GM23338 (cell line): ENCODE measurements at regions not wholly inside any gene's neighbourhood (a gene's known extent, or its start where the extent isn't known, plus 50 kb on each side); places are given as distances from the start of the nearest gene placed in this dataset.

Source experiments
- ATAC-seq: fragments of 200-7000 bp; cut with Tn5 transposase; 3 replicates; pipeline ENCODE4 v1.9.1; 2020
- DNase-seq: peaks from one replicate; pipeline ENCODE4 v3.0.0-alpha.2; 2015; ENCODE audit warnings: low spot score
- H2AFZ ChIP-seq: fragments of 200-600 bp; sonication (generic); 2 replicates; pipeline ENCODE4 v1.8.0; 2016; ENCODE audit warnings: antibody characterized with exemption, mild to moderate bottlenecking, moderate library complexity
- H3F3A ChIP-seq: fragments of 200-600 bp; sonication (generic); replicated peaks from 2 replicates; pipeline ENCODE4 v1.8.0; 2017; ENCODE audit warnings: antibody characterized with exemption, mixed run types, low read depth
- H3K27ac ChIP-seq: fragments of 200-600 bp; sonication (generic); 2 replicates; pipeline ENCODE4 v1.6.1; 2016; ENCODE audit warnings: low read depth
- H3K27me3 ChIP-seq: fragments of 200-600 bp; sonication (generic); 2 replicates; pipeline ENCODE4 v1.8.0; 2016; ENCODE audit warnings: mild to moderate bottlenecking, mixed run types, moderate library complexity; ENCODE audit not compliant: insufficient read depth
- H3K36me3 ChIP-seq: fragments of 200-600 bp; sonication (generic); 2 replicates; pipeline ENCODE4 v1.8.0; 2016; ENCODE audit warnings: mild to moderate bottlenecking; ENCODE audit not compliant: insufficient read depth
- H3K4me1 ChIP-seq: fragments of 200-600 bp; sonication (generic); 2 replicates; pipeline ENCODE4 v1.8.0; 2016; ENCODE audit warnings: mild to moderate bottlenecking, moderate library complexity; ENCODE audit not compliant: insufficient read depth
- H3K4me2 ChIP-seq: fragments of 200-600 bp; sonication (generic); 2 replicates; pipeline ENCODE4 v1.7.1; 2017; ENCODE audit warnings: mixed run types
- H3K4me3 ChIP-seq: fragments of 200-600 bp; sonication (generic); 2 replicates; pipeline ENCODE4 v1.6.1; 2016; ENCODE audit warnings: mixed run types
- H3K79me2 ChIP-seq: fragments of 200-600 bp; sonication (generic); replicated peaks from 2 replicates; pipeline ENCODE4 v1.8.0; 2017; ENCODE audit warnings: mild to moderate bottlenecking; ENCODE audit not compliant: insufficient read depth
- H3K9me2 ChIP-seq: fragments of 200-600 bp; sonication (generic); 2 replicates; pipeline ENCODE4 v1.8.0; 2017; ENCODE audit not compliant: insufficient read depth
- H4K20me1 ChIP-seq: fragments of 200-600 bp; sonication (generic); replicated peaks from 2 replicates; pipeline ENCODE4 v1.8.0; 2017; ENCODE audit warnings: mild to moderate bottlenecking; ENCODE audit not compliant: insufficient read depth
- H3K27ac Mint-ChIP-seq: 2 replicates; pipeline ENCODE4 v1.8.0; 2020; ENCODE audit warnings: inconsistent platforms, mild to moderate bottlenecking, moderate library complexity, mixed read lengths
- H3K27me3 Mint-ChIP-seq: 3 replicates; pipeline ENCODE4 v1.8.0; 2022; ENCODE audit warnings: low read depth, mild to moderate bottlenecking, moderate library complexity, mixed read lengths, inconsistent platforms; ENCODE audit not compliant: insufficient read depth, poor library complexity
- H3K36me3 Mint-ChIP-seq: 3 replicates; pipeline ENCODE4 v1.8.0; 2021; ENCODE audit warnings: low read depth, mild to moderate bottlenecking, inconsistent platforms, moderate library complexity, mixed read lengths
- H3K4me1 Mint-ChIP-seq: 3 replicates; pipeline ENCODE4 v1.8.0; 2020; ENCODE audit warnings: mild to moderate bottlenecking, inconsistent platforms, mixed read lengths
- H3K4me3 Mint-ChIP-seq: 3 replicates; pipeline ENCODE4 v1.8.0; 2021; ENCODE audit warnings: moderate library complexity, mild to moderate bottlenecking, inconsistent platforms, mixed read lengths
- H3K9me3 Mint-ChIP-seq: 3 replicates; pipeline ENCODE4 v1.8.0; 2020; ENCODE audit warnings: moderate library complexity, mild to moderate bottlenecking, inconsistent platforms, mixed read lengths
- CREB1 ChIP-seq: fragments of 250-450 bp; sonication (Bioruptor Pico); IDR thresholded peaks from 2 replicates; pipeline ENCODE4 v1.5.0; 2020; ENCODE audit warnings: low read depth, mild to moderate bottlenecking, moderate library complexity
- EZH2 ChIP-seq: fragments of 200-600 bp; sonication (generic); IDR thresholded peaks from one replicate; pipeline ENCODE4 v1.8.0; 2017; ENCODE audit warnings: antibody characterized with exemption, mild to moderate bottlenecking, low read depth; ENCODE audit not compliant: unreplicated experiment
- EZH2phosphoT487 ChIP-seq: fragments of 200-600 bp; sonication (generic); IDR thresholded peaks from one replicate; pipeline ENCODE4 v1.8.1; 2018; ENCODE audit warnings: antibody characterized with exemption; ENCODE audit not compliant: unreplicated experiment
- JUNB ChIP-seq: IDR thresholded peaks from one replicate; pipeline ENCODE4 v1.6.1; 2016; ENCODE audit warnings: antibody characterized with exemption; ENCODE audit not compliant: unreplicated experiment
- NANOG ChIP-seq: IDR thresholded peaks from 2 replicates; pipeline ENCODE4 v1.6.1; 2016; ENCODE audit warnings: antibody characterized with exemption, borderline replicate concordance
- POLR2AphosphoS5 ChIP-seq: IDR thresholded peaks from 2 replicates; pipeline ENCODE4 v1.6.1; 2016; ENCODE audit warnings: antibody characterized with exemption, low read depth
- STAT1 ChIP-seq: IDR thresholded peaks from one replicate; pipeline ENCODE4 v1.6.1; 2016; ENCODE audit warnings: antibody characterized with exemption; ENCODE audit not compliant: unreplicated experiment
- ZNF114 ChIP-seq: fragments of 250-450 bp; sonication (Bioruptor Pico); IDR thresholded peaks from 2 replicates; pipeline ENCODE4 v1.5.0; 2020; ENCODE audit warnings: mild to moderate bottlenecking, moderate library complexity
- ZNF331 ChIP-seq: fragments of 250-450 bp; sonication (Bioruptor Pico); IDR thresholded peaks from 2 replicates; pipeline ENCODE4 v1.5.0; 2020; ENCODE audit warnings: low read depth, mild to moderate bottlenecking, moderate library complexity
- TF ChIP-seq, protein P1 (sequence below): fragments of 250-450 bp; sonication (Bioruptor Pico); IDR thresholded peaks from 2 replicates; pipeline ENCODE4 v1.5.0; 2020; ENCODE audit warnings: mild to moderate bottlenecking, moderate library complexity
- TF ChIP-seq, protein P2 (sequence below), 2 experiments: fragments of 200-600 bp in 1 of 2; sonication (generic) in 1 of 2; conservative IDR thresholded peaks; 2 replicates each; pipeline versions ENCODE4 v1.5.1 to v1.6.1; 2016 to 2017; ENCODE audit warnings: antibody characterized with exemption in 2 of 2, low read depth in 2 of 2, mild to moderate bottlenecking in 2 of 2, moderate library complexity in 1 of 2
- TF ChIP-seq, protein P3 (sequence below): IDR thresholded peaks from 2 replicates; pipeline ENCODE4 v1.6.1; 2016; ENCODE audit warnings: antibody characterized with exemption
- TF ChIP-seq, protein P4 (sequence below): IDR thresholded peaks from one replicate; pipeline ENCODE4 v1.6.1; 2018; ENCODE audit warnings: antibody characterized with exemption; ENCODE audit not compliant: unreplicated experiment

DNA sequence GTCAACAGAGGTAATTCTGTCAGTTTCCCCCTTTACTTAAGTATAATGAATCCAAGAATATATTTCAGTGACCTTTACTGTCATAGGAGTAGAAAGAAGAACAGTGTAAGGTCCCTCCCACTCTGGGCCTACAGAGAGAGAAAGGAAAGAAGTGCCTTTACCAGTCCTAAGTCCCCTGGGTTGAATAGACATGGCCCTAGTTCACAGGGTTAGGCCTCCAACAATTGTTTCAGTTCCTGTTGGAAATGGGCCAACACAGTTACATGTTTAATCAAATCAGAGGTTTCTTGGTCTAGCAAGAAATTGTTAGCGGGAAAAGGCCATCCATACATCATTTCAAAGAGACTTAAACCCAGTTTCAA, 605.6 kb downstream of the MTRR start:
- H3K27ac ChIP-seq = no peak overlapping the region
- H3K4me3 ChIP-seq = no peak overlapping the region
- no peak for TF ChIP-seq EZH2
- TF ChIP-seq, protein P1, sequence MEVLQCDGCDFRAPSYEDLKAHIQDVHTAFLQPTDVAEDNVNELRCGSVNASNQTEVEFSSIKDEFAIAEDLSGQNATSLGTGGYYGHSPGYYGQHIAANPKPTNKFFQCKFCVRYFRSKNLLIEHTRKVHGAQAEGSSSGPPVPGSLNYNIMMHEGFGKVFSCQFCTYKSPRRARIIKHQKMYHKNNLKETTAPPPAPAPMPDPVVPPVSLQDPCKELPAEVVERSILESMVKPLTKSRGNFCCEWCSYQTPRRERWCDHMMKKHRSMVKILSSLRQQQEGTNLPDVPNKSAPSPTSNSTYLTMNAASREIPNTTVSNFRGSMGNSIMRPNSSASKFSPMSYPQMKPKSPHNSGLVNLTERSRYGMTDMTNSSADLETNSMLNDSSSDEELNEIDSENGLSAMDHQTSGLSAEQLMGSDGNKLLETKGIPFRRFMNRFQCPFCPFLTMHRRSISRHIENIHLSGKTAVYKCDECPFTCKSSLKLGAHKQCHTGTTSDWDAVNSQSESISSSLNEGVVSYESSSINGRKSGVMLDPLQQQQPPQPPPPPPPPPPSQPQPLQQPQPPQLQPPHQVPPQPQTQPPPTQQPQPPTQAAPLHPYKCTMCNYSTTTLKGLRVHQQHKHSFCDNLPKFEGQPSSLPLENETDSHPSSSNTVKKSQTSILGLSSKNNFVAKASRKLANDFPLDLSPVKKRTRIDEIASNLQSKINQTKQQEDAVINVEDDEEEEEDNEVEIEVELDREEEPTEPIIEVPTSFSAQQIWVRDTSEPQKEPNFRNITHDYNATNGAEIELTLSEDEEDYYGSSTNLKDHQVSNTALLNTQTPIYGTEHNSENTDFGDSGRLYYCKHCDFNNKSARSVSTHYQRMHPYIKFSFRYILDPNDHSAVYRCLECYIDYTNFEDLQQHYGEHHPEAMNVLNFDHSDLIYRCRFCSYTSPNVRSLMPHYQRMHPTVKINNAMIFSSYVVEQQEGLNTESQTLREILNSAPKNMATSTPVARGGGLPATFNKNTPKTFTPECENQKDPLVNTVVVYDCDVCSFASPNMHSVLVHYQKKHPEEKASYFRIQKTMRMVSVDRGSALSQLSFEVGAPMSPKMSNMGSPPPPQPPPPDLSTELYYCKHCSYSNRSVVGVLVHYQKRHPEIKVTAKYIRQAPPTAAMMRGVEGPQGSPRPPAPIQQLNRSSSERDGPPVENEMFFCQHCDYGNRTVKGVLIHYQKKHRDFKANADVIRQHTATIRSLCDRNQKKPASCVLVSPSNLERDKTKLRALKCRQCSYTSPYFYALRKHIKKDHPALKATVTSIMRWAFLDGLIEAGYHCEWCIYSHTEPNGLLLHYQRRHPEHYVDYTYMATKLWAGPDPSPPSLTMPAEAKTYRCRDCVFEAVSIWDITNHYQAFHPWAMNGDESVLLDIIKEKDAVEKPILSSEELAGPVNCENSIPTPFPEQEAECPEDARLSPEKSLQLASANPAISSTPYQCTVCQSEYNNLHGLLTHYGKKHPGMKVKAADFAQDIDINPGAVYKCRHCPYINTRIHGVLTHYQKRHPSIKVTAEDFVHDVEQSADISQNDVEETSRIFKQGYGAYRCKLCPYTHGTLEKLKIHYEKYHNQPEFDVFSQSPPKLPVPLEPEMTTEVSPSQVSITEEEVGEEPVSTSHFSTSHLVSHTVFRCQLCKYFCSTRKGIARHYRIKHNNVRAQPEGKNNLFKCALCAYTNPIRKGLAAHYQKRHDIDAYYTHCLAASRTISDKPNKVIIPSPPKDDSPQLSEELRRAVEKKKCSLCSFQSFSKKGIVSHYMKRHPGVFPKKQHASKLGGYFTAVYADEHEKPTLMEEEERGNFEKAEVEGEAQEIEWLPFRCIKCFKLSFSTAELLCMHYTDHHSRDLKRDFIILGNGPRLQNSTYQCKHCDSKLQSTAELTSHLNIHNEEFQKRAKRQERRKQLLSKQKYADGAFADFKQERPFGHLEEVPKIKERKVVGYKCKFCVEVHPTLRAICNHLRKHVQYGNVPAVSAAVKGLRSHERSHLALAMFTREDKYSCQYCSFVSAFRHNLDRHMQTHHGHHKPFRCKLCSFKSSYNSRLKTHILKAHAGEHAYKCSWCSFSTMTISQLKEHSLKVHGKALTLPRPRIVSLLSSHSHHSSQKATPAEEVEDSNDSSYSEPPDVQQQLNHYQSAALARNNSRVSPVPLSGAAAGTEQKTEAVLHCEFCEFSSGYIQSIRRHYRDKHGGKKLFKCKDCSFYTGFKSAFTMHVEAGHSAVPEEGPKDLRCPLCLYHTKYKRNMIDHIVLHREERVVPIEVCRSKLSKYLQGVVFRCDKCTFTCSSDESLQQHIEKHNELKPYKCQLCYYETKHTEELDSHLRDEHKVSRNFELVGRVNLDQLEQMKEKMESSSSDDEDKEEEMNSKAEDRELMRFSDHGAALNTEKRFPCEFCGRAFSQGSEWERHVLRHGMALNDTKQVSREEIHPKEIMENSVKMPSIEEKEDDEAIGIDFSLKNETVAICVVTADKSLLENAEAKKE = no peak
- no peak for TF ChIP-seq EZH2phosphoT487
- no peak for TF ChIP-seq ZNF331 (CRISPR knock-in tag)
- TF ChIP-seq ZNF114 (CRISPR knock-in tag) = no peak
- no peak for TF ChIP-seq STAT1
- TF ChIP-seq, protein P2, sequence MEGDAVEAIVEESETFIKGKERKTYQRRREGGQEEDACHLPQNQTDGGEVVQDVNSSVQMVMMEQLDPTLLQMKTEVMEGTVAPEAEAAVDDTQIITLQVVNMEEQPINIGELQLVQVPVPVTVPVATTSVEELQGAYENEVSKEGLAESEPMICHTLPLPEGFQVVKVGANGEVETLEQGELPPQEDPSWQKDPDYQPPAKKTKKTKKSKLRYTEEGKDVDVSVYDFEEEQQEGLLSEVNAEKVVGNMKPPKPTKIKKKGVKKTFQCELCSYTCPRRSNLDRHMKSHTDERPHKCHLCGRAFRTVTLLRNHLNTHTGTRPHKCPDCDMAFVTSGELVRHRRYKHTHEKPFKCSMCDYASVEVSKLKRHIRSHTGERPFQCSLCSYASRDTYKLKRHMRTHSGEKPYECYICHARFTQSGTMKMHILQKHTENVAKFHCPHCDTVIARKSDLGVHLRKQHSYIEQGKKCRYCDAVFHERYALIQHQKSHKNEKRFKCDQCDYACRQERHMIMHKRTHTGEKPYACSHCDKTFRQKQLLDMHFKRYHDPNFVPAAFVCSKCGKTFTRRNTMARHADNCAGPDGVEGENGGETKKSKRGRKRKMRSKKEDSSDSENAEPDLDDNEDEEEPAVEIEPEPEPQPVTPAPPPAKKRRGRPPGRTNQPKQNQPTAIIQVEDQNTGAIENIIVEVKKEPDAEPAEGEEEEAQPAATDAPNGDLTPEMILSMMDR (conservative IDR thresholded peaks at IDR 0.05; ENCODE audit: low read depth in 2 of 2) = no peak
- TF ChIP-seq POLR2AphosphoS5 = no peak
- TF ChIP-seq JUNB = no peak
- TF ChIP-seq NANOG = no peak
- TF ChIP-seq, protein P3, sequence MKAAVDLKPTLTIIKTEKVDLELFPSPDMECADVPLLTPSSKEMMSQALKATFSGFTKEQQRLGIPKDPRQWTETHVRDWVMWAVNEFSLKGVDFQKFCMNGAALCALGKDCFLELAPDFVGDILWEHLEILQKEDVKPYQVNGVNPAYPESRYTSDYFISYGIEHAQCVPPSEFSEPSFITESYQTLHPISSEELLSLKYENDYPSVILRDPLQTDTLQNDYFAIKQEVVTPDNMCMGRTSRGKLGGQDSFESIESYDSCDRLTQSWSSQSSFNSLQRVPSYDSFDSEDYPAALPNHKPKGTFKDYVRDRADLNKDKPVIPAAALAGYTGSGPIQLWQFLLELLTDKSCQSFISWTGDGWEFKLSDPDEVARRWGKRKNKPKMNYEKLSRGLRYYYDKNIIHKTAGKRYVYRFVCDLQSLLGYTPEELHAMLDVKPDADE = no peak
- no peak for TF ChIP-seq CREB1 (CRISPR knock-in tag)
- TF ChIP-seq, protein P4, sequence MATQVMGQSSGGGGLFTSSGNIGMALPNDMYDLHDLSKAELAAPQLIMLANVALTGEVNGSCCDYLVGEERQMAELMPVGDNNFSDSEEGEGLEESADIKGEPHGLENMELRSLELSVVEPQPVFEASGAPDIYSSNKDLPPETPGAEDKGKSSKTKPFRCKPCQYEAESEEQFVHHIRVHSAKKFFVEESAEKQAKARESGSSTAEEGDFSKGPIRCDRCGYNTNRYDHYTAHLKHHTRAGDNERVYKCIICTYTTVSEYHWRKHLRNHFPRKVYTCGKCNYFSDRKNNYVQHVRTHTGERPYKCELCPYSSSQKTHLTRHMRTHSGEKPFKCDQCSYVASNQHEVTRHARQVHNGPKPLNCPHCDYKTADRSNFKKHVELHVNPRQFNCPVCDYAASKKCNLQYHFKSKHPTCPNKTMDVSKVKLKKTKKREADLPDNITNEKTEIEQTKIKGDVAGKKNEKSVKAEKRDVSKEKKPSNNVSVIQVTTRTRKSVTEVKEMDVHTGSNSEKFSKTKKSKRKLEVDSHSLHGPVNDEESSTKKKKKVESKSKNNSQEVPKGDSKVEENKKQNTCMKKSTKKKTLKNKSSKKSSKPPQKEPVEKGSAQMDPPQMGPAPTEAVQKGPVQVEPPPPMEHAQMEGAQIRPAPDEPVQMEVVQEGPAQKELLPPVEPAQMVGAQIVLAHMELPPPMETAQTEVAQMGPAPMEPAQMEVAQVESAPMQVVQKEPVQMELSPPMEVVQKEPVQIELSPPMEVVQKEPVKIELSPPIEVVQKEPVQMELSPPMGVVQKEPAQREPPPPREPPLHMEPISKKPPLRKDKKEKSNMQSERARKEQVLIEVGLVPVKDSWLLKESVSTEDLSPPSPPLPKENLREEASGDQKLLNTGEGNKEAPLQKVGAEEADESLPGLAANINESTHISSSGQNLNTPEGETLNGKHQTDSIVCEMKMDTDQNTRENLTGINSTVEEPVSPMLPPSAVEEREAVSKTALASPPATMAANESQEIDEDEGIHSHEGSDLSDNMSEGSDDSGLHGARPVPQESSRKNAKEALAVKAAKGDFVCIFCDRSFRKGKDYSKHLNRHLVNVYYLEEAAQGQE = no peak
- DNase-seq = no peak
- H3K9me2 ChIP-seq = peaks cover 7% of the 10 kb centered on the region; the same call in 1 of the 2 replicates
- H3K4me2 ChIP-seq = no peak overlapping the region
- no peaks in the 10 kb centered on the region for H3K79me2 ChIP-seq
- Mint-ChIP-seq H3K9me3 (peaks cover 47% of the 10 kb centered on the region), H3K27me3 (no peaks in the 10 kb centered on the region), H3K36me3 (peaks cover 30% of the 10 kb centered on the region; the same call in 2 of the 3 replicates), H3K4me1 (peaks cover 9% of the 10 kb centered on the region; the same call in 2 of the 3 replicates), H3K27ac (no peak overlapping the region), H3K4me3 (no peak overlapping the region)
- no peaks in the 10 kb centered on the region for H3K27me3 ChIP-seq
- no peak overlapping the region for H2AFZ ChIP-seq
- no peaks in the 10 kb centered on the region for H4K20me1 ChIP-seq
- ATAC-seq = no peak
- H3F3A ChIP-seq = no peaks in the 10 kb centered on the region
- peaks cover 14% of the 10 kb centered on the region; the same call in 1 of the 2 replicates for H3K36me3 ChIP-seq
- H3K4me1 ChIP-seq = peaks cover 8% of the 10 kb centered on the region; the same call in 1 of the 2 replicates
